Mesendoderm (in vitro differentiated cells): ENCODE measurements at regions not wholly inside any gene's neighbourhood (a gene's known extent, or its start where the extent isn't known, plus 50 kb on each side); places are given as distances from the start of the nearest gene placed in this dataset.

ENCODE experiments used
- DNase-seq: peaks from one replicate; pipeline ENCODE4 v3.0.0; 2013
- H2AK5ac ChIP-seq: 2 replicates; pipeline ENCODE4 v1.6.1; 2013; ENCODE audit warnings: low read length, inconsistent platforms
- H2BK120ac ChIP-seq: 2 replicates; pipeline ENCODE4 v1.6.1; 2013; ENCODE audit warnings: low read depth, mild to moderate bottlenecking, low read length, moderate library complexity, mixed read lengths
- H2BK15ac ChIP-seq: replicated peaks from 2 replicates; pipeline ENCODE4 v1.6.1; 2013; ENCODE audit warnings: low read depth, mild to moderate bottlenecking, moderate library complexity
- H2BK5ac ChIP-seq: 2 replicates; pipeline ENCODE4 v1.6.1; 2013; ENCODE audit warnings: low read length, inconsistent platforms
- H3K18ac ChIP-seq: 2 replicates; pipeline ENCODE4 v1.6.1; 2013; ENCODE audit warnings: mild to moderate bottlenecking, low read length, mixed read lengths
- H3K23ac ChIP-seq: one replicate; pipeline ENCODE4 v1.6.1; 2013; ENCODE audit warnings: low read length
- H3K27ac ChIP-seq: 2 replicates; pipeline ENCODE4 v1.5.1; 2013; ENCODE audit warnings: low read depth, mild to moderate bottlenecking, inconsistent platforms, low read length, moderate library complexity
- H3K27me3 ChIP-seq: 2 replicates; pipeline ENCODE4 v1.6.1; 2013; ENCODE audit warnings: low read length, control low read depth, mild to moderate bottlenecking, inconsistent platforms; ENCODE audit not compliant: insufficient read depth, poor library complexity
- H3K36me3 ChIP-seq: 2 replicates; pipeline ENCODE4 v1.6.1; 2013; ENCODE audit warnings: low read length, inconsistent platforms; ENCODE audit not compliant: control insufficient read depth, insufficient read depth
- H3K4ac ChIP-seq: one replicate; pipeline ENCODE4 v1.6.1; 2013; ENCODE audit warnings: low read depth, mild to moderate bottlenecking, low read length, moderate library complexity
- H3K4me1 ChIP-seq: 2 replicates; pipeline ENCODE4 v1.6.1; 2013; ENCODE audit warnings: low read depth, low read length, inconsistent platforms; ENCODE audit not compliant: control insufficient read depth
- H3K4me2 ChIP-seq: 2 replicates; pipeline ENCODE4 v1.6.1; 2013; ENCODE audit warnings: low read length
- H3K4me3 ChIP-seq: 2 replicates; pipeline ENCODE4 v1.5.1; 2013; ENCODE audit warnings: mild to moderate bottlenecking, low read length
- H3K56ac ChIP-seq: one replicate; pipeline ENCODE4 v1.6.1; 2013; ENCODE audit warnings: low read length
- H3K79me1 ChIP-seq: 2 replicates; pipeline ENCODE4 v1.6.1; 2013; ENCODE audit warnings: low read length, inconsistent platforms
- H3K79me2 ChIP-seq: 2 replicates; pipeline ENCODE4 v1.6.1; 2013; ENCODE audit warnings: mild to moderate bottlenecking, low read length; ENCODE audit not compliant: control insufficient read depth, insufficient read depth
- H3K9ac ChIP-seq: 2 replicates; pipeline ENCODE4 v1.6.1; 2013; ENCODE audit warnings: low read length, inconsistent platforms
- H4K5ac ChIP-seq: one replicate; pipeline ENCODE4 v1.6.1; 2013; ENCODE audit warnings: low read length
- H4K8ac ChIP-seq: one replicate; pipeline ENCODE4 v1.6.1; 2013; ENCODE audit warnings: low read depth, mild to moderate bottlenecking, control low read depth, low read length, moderate library complexity
- WGBS: extraction: QIAGEN DNeasy Blood & Tissue Kit; methylation state at CpG from one replicate; pipeline ENCODE4 v1.1.7; 2013; ENCODE audit warnings: low lambda C conversion rate, missing lambda C conversion rate; ENCODE audit not compliant: insufficient coverage; ENCODE audit errors: extremely low coverage; 5-methylcytosine and 5-hydroxymethylcytosine counted together

DNA sequence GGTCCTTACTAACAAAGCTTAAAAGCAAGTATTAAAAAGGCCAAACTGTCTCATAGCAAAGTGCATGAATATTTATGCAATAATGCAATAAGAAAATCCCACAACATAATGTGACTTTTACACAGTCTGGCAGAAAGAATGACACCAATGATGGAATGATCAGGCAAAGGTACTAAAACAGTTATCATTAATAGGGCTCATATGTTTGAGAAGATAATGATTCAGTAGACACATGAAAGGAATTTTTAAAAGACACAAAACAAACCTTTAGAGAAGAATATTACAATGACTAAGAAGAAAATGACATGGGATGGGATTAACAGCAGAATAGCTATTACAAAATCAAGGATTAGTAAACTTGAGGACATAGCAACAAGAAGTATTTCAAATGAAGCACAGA is 1411.2 kb upstream of the TMEM132C start:
- Histone ChIP-seq H3K18ac (no peak overlapping the region), H3K4me2 (no peak overlapping the region), H3K4ac (no peak overlapping the region), H3K4me3 (no peak overlapping the region), H3K23ac (no peak overlapping the region), H3K4me1 (no peaks in the 10 kb centered on the region), H3K27ac (no peak overlapping the region), H4K8ac (no peak overlapping the region), H2BK5ac (no peak overlapping the region), H2BK15ac (no peak overlapping the region), H2BK120ac (no peak overlapping the region), H3K56ac (no peak overlapping the region), H4K5ac (no peak overlapping the region), H3K27me3 (no peaks in the 10 kb centered on the region), H2AK5ac (no peak overlapping the region), H3K79me2 (no peaks in the 10 kb centered on the region), H3K36me3 (no peaks in the 10 kb centered on the region), H3K79me1 (no peaks in the 10 kb centered on the region), H3K9ac (no peak overlapping the region)
- no peak for DNase-seq

DNA sequence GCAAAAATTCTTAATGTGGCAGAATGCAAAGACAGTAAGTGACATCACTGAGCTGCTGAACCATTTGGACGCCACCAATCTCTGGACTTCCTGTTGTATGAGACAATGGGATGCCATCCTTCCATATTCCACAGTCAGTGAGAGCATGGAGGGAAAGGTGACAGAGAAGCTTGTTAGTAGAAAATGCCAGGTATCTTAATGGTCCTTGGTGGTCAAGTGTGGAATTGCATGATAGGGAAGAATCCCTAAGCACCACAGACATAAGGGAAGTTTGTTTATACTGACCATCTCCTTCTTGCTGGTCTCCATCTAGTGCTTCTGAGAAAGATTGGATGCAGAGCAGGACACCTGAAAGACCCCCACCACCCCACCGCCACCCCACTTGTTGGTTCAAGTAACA is 1410.0 kb upstream of the TMEM132C start:
- no peaks in the 10 kb centered on the region for H3K27me3 ChIP-seq
- H3K4me2 ChIP-seq = no peak overlapping the region
- no peak overlapping the region for H3K27ac ChIP-seq
- H3K4me3 ChIP-seq = no peak overlapping the region
- no peak overlapping the region for H4K5ac ChIP-seq
- no peaks in the 10 kb centered on the region for H3K4me1 ChIP-seq
- WGBS = no CpG with 5 or more reads among the region's 2 CpGs
- no peak overlapping the region for H3K23ac ChIP-seq
- no peak overlapping the region for H2BK120ac ChIP-seq
- peak; percentile 40 for DNase-seq
- H2BK15ac ChIP-seq = no peak overlapping the region
- no peak overlapping the region for H3K18ac ChIP-seq
- H3K36me3 ChIP-seq = no peaks in the 10 kb centered on the region
- no peak overlapping the region for H4K8ac ChIP-seq
- H3K9ac ChIP-seq = no peak overlapping the region
- no peaks in the 10 kb centered on the region for H3K79me1 ChIP-seq
- no peak overlapping the region for H2AK5ac ChIP-seq
- no peak overlapping the region for H3K4ac ChIP-seq
- H3K79me2 ChIP-seq = no peaks in the 10 kb centered on the region
- H2BK5ac ChIP-seq = no peak overlapping the region
- no peak overlapping the region for H3K56ac ChIP-seq

DNA sequence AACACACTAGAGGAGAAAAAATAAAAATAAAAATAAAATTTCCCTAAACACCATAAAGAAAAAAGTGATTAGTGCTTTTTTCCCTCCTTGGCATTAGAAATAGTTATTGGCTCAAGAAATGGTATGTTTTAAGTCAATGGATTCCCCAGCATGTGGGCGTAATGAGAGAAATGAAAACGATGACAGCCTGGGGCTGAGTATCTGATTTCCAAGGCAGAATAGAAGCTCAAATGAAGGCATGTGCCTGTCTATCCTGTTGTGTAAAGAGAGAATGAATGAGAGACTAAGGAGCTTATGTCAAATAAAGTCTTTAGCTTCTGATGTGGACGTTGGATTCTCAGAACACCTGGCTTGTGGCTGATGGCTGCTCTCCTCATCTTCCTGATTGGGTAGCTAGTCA is 1408.4 kb upstream of the TMEM132C start:
- Histone ChIP-seq H3K4ac (no peak overlapping the region), H3K4me1 (no peaks in the 10 kb centered on the region), H2BK5ac (no peak overlapping the region), H3K79me2 (no peaks in the 10 kb centered on the region), H2BK120ac (no peak overlapping the region), H4K8ac (no peak overlapping the region), H3K4me3 (no peak overlapping the region), H3K9ac (no peak overlapping the region), H3K27me3 (no peaks in the 10 kb centered on the region), H3K79me1 (no peaks in the 10 kb centered on the region), H3K56ac (no peak overlapping the region), H3K23ac (no peak overlapping the region), H3K36me3 (no peaks in the 10 kb centered on the region), H3K27ac (no peak overlapping the region), H3K18ac (no peak overlapping the region), H3K4me2 (no peak overlapping the region), H4K5ac (no peak overlapping the region), H2BK15ac (no peak overlapping the region), H2AK5ac (no peak overlapping the region)
- WGBS = no CpG with 5 or more reads among the region's 3 CpGs
- DNase-seq = no peak

DNA sequence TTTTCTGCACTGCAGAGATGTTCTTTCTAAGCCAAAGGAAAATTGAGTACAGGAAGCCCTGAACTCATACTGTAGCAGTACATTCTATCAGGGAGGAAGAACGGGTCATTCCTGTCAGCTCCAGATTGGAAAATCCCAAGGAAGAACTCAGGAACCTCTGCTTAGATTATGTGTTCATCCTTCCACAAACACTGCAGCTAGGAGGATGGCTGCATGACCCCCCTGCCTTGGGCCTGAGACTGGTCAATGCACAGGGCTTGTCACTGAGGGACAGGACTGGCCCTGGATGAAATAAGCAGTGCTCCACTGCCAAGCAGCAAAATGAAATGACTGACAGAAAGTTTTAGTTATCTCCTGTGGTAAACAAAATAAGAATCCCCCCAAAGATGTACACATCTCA is 1406.8 kb upstream of the TMEM132C start:
- Histone ChIP-seq H2BK15ac (no peak overlapping the region), H3K56ac (no peak overlapping the region), H3K4ac (no peak overlapping the region), H3K27ac (no peak overlapping the region), H3K4me3 (no peak overlapping the region), H3K36me3 (no peaks in the 10 kb centered on the region), H2AK5ac (no peak overlapping the region), H3K79me1 (no peaks in the 10 kb centered on the region), H3K79me2 (no peaks in the 10 kb centered on the region), H3K9ac (no peak overlapping the region), H3K4me2 (no peak overlapping the region), H4K8ac (no peak overlapping the region), H2BK5ac (no peak overlapping the region), H3K27me3 (no peaks in the 10 kb centered on the region), H3K4me1 (no peaks in the 10 kb centered on the region), H3K23ac (no peak overlapping the region), H4K5ac (no peak overlapping the region), H3K18ac (no peak overlapping the region), H2BK120ac (no peak overlapping the region)
- WGBS = no CpG with 5 or more reads among the region's 1 CpG
- no peak for DNase-seq

DNA sequence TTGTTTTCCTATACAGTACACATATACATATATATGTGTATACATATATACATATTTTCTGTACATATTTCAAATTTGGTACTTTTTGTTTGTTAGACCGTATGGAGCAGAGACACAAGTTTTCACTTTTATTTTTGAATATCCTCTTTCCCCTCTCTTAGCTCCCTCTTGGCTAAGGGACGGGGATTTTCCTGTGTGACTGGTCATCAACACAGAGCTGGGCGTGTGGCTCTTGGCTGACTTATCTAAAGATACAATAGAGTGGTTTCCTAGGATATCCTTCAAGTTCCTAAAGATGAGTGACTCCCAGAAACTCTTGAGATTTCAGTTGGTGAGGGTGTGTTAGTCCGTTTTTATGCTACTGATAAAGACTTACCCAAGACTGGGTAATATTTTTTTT is 1404.5 kb upstream of the TMEM132C start:
- no peak for DNase-seq
- H4K5ac ChIP-seq = no peak overlapping the region

DNA sequence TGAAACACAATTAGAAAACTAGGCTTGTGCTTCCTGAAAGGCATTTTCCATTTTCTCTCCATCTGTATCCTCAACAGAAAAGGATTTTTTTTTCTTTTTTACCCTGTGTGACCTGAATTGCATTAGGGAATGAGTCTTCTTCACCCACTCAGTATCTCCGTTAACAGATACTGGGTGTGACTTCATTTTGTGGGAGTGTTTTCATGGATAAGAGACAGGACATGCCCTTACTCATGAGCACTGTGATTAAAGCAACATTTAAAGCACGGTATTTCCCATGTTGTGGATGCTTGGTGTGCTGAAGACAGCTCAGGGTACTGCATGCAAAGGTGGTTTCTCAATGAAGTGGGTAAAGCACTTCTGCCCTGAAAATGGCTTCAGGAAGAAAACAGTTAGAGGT is 1397.3 kb upstream of the TMEM132C start:
- no peak overlapping the region for H3K27ac ChIP-seq
- peaks cover 5% of the 10 kb centered on the region for H3K4me1 ChIP-seq
- no peak overlapping the region for H2BK120ac ChIP-seq
- no peak for DNase-seq
- no peak overlapping the region for H3K4me3 ChIP-seq
- H2BK5ac ChIP-seq = no peak overlapping the region
- H4K5ac ChIP-seq = no peak overlapping the region
- no peak overlapping the region for H3K9ac ChIP-seq
- no peak overlapping the region for H4K8ac ChIP-seq
- H3K79me1 ChIP-seq = no peaks in the 10 kb centered on the region
- H2AK5ac ChIP-seq = no peak overlapping the region
- no peak overlapping the region for H3K4ac ChIP-seq
- no peak overlapping the region for H3K4me2 ChIP-seq
- no peak overlapping the region for H3K23ac ChIP-seq
- no peaks in the 10 kb centered on the region for H3K79me2 ChIP-seq
- H3K36me3 ChIP-seq = no peaks in the 10 kb centered on the region
- no CpG with 5 or more reads among the region's 2 CpGs for WGBS
- no peaks in the 10 kb centered on the region for H3K27me3 ChIP-seq
- H3K18ac ChIP-seq = no peak overlapping the region
- no peak overlapping the region for H3K56ac ChIP-seq
- no peak overlapping the region for H2BK15ac ChIP-seq

More for the DNA sequence above, 1404.5 kb upstream of the TMEM132C start:
- Histone ChIP-seq H3K79me2 (no peaks in the 10 kb centered on the region), H3K36me3 (no peaks in the 10 kb centered on the region), H2BK5ac (no peak overlapping the region), H3K18ac (no peak overlapping the region), H3K27ac (no peak overlapping the region), H3K4me2 (no peak overlapping the region), H2BK120ac (no peak overlapping the region), H2BK15ac (no peak overlapping the region), H4K8ac (no peak overlapping the region), H3K4me1 (no peaks in the 10 kb centered on the region), H3K79me1 (no peaks in the 10 kb centered on the region), H3K56ac (no peak overlapping the region), H3K4ac (no peak overlapping the region), H3K27me3 (no peaks in the 10 kb centered on the region), H3K9ac (no peak overlapping the region), H2AK5ac (no peak overlapping the region), H3K4me3 (no peak overlapping the region), H3K23ac (no peak overlapping the region)
- WGBS = no CpG with 5 or more reads among the region's 4 CpGs
